Body of pancreas (tissue), 4 donors: ENCODE measurements at regions not wholly inside any gene's neighbourhood (a gene's known extent, or its start where the extent isn't known, plus 50 kb on each side); places are given as distances from the start of the nearest gene placed in this dataset.

Experiments
- POLR2A ChIP-seq, 3 donors: fragments of 450-650 bp; IDR thresholded peaks; one replicate each; pipeline ENCODE4 v1.6.1; 2016; ENCODE audit warnings: antibody characterized with exemption in 3 of 3, mild to moderate bottlenecking in 2 of 3
- TF ChIP-seq, protein P1 (sequence below), 7 experiments: fragments of 450-650 bp in 4 of 7; fragments of 200-600 bp in 3 of 7; sonication (generic) in 3 of 7; IDR thresholded peaks; one replicate each; pipeline ENCODE4 v1.5.1; 2016 to 2019; ENCODE audit warnings: antibody characterized with exemption in 7 of 7

DNA sequence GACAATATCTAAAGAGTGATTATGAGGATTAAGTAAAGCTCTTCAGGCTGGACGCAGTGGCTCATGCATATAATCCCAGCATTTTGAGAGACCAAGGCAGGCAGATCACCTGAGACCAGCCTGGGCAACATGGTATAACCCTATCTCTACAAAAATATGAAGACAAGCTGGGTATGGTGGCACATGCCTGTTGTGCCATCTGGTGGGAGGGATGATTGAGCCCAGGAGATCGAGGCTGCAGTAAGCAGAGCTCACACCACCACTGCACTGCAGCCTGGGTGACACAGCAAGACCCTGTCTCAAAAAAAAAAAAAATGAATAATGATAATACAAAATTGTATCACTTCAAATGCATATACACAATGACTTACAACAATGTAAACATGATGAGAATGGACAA is 195.6 kb upstream of the AUTS2 start:
- TF ChIP-seq, protein P1, sequence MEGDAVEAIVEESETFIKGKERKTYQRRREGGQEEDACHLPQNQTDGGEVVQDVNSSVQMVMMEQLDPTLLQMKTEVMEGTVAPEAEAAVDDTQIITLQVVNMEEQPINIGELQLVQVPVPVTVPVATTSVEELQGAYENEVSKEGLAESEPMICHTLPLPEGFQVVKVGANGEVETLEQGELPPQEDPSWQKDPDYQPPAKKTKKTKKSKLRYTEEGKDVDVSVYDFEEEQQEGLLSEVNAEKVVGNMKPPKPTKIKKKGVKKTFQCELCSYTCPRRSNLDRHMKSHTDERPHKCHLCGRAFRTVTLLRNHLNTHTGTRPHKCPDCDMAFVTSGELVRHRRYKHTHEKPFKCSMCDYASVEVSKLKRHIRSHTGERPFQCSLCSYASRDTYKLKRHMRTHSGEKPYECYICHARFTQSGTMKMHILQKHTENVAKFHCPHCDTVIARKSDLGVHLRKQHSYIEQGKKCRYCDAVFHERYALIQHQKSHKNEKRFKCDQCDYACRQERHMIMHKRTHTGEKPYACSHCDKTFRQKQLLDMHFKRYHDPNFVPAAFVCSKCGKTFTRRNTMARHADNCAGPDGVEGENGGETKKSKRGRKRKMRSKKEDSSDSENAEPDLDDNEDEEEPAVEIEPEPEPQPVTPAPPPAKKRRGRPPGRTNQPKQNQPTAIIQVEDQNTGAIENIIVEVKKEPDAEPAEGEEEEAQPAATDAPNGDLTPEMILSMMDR (IDR thresholded peaks at IDR 0.05), result no peak
- no peak for TF ChIP-seq POLR2A (IDR thresholded peaks at IDR 0.05)
